ENCODE measurements at regions not wholly inside any gene's neighbourhood (a gene's known extent, or its start where the extent isn't known, plus 50 kb on each side); places are given as distances from the start of the nearest gene placed in this dataset.

- intact Hi-C loops (cut with DNase I; ENCODE audit: low total_unique reads) (no loop called here), in situ Hi-C loops (cut with MboI; ENCODE audit: low pct_ligation_motif_present in 1 of 4, low pct_unique_long_range_greater_than_20kb in 1 of 4, low sequenced_read_pairs in 3 of 4) (no loop called here)
- TF ChIP-seq POLR2AphosphoS5 (IDR thresholded peaks at IDR 0.05) (peak in 1 of 3 donors; percentile 37), CTCF (IDR thresholded peaks at IDR 0.05) (no peak)
- WGBS, 2 donors (ENCODE audit: low coverage in 1 of 2) = 67 to 73% methylated on average over 2 of the region's 2 CpGs
- H3K27ac ChIP-seq = no peak overlapping the region
- no peaks in the 10 kb centered on the region for H3K4me1 ChIP-seq
- H3K4me3 ChIP-seq = no peak overlapping the region
- no peaks in the 10 kb centered on the region for H3K9me3 ChIP-seq
- no peaks in the 10 kb centered on the region for H3K36me3 ChIP-seq
- no peaks in the 10 kb centered on the region for H3K27me3 ChIP-seq
- no peak for DNase-seq
Measured at GRCh38 chr21:27244352-27244751, 277.5 kb upstream of the ADAMTS5 start.

GRCh38 chr21:27240839-27241238, 274.0 kb upstream of the ADAMTS5 start:
- DNase-seq = no peak
- H3K27me3 ChIP-seq = no peaks in the 10 kb centered on the region
- in situ Hi-C loops (cut with MboI; ENCODE audit: low pct_ligation_motif_present in 1 of 4, low pct_unique_long_range_greater_than_20kb in 1 of 4, low sequenced_read_pairs in 3 of 4) = no loop called here
- intact Hi-C loops (cut with DNase I; ENCODE audit: low total_unique reads) = no loop called here
- H3K9me3 ChIP-seq = no peaks in the 10 kb centered on the region
- no peak overlapping the region for H3K4me3 ChIP-seq
- H3K4me1 ChIP-seq = no peaks in the 10 kb centered on the region
- WGBS, 2 donors (ENCODE audit: low coverage in 1 of 2) = 76 to 86% methylated on average over 2 of the region's 2 CpGs
- TF ChIP-seq EP300 (IDR thresholded peaks at IDR 0.05; ENCODE audit: low read depth) (no peak), POLR2AphosphoS5 (IDR thresholded peaks at IDR 0.05) (no peak), CTCF (IDR thresholded peaks at IDR 0.05) (no peak), POLR2A (IDR thresholded peaks at IDR 0.05) (no peak)
- no peaks in the 10 kb centered on the region for H3K36me3 ChIP-seq
- no peak overlapping the region for H3K27ac ChIP-seq

GRCh38 chr21:27233514-27234115, 266.7 kb upstream of the ADAMTS5 start:
- no peak for TF ChIP-seq CTCF (IDR thresholded peaks at IDR 0.05)
- no peak for TF ChIP-seq POLR2A (IDR thresholded peaks at IDR 0.05)
- TF ChIP-seq EP300 (IDR thresholded peaks at IDR 0.05; ENCODE audit: low read depth) = no peak
- no peaks in the 10 kb centered on the region for H3K36me3 ChIP-seq
- H3K4me1 ChIP-seq = no peaks in the 10 kb centered on the region
- WGBS, 2 donors (ENCODE audit: low coverage in 1 of 2) = 71 to 87% methylated on average over 2 of the region's 2 CpGs
- no peak overlapping the region for H3K27ac ChIP-seq
- in situ Hi-C loops (cut with MboI; ENCODE audit: low pct_ligation_motif_present in 1 of 4, low pct_unique_long_range_greater_than_20kb in 1 of 4, low sequenced_read_pairs in 3 of 4) = no loop called here
- intact Hi-C loops (cut with DNase I; ENCODE audit: low total_unique reads) = no loop called here
- H3K27me3 ChIP-seq = no peaks in the 10 kb centered on the region
- H3K4me3 ChIP-seq = no peak overlapping the region
- H3K9me3 ChIP-seq = no peaks in the 10 kb centered on the region
- no peak for DNase-seq

- Histone ChIP-seq H3K9me3 (no peaks in the 10 kb centered on the region), H3K27me3 (no peaks in the 10 kb centered on the region), H3K4me1 (no peaks in the 10 kb centered on the region), H3K36me3 (no peaks in the 10 kb centered on the region), H3K27ac (no peak overlapping the region), H3K4me3 (no peak overlapping the region)
- DNase-seq = no peak
- 84 to 85% methylated on average over 2 of the region's 2 CpGs for WGBS, 2 donors (ENCODE audit: low coverage in 1 of 2)
- intact Hi-C loops (cut with DNase I; ENCODE audit: low total_unique reads) = no loop called here
- no peak for TF ChIP-seq POLR2A (IDR thresholded peaks at IDR 0.05)
- TF ChIP-seq CTCF (IDR thresholded peaks at IDR 0.05) = no peak
- TF ChIP-seq POLR2AphosphoS5 (IDR thresholded peaks at IDR 0.05) = no peak
- TF ChIP-seq EP300 (IDR thresholded peaks at IDR 0.05; ENCODE audit: low read depth) = no peak
- in situ Hi-C loops (cut with MboI; ENCODE audit: low pct_ligation_motif_present in 1 of 4, low pct_unique_long_range_greater_than_20kb in 1 of 4, low sequenced_read_pairs in 3 of 4) = no loop called here
Measured at GRCh38 chr21:27225940-27226339, 259.1 kb upstream of the ADAMTS5 start.

Measured in transverse colon (tissue), 4 donors.